Islet precursor cell (in vitro differentiated cells): ENCODE measurements at regions not wholly inside any gene's neighbourhood (a gene's known extent, or its start where the extent isn't known, plus 50 kb on each side); places are given as distances from the start of the nearest gene placed in this dataset.
A peak's percentile ranks its signal among the peaks of the same experiment; 100 is the strongest.
"Not testable (repeated sequence)": the region's sequence is repeated elsewhere in the genome, so short reads cannot be mapped to it uniquely, and the experiment has no call there.

Experiments used
- DNase-seq: peaks from one replicate; pipeline ENCODE4 v3.0.0-alpha.2; 2018

DNA sequence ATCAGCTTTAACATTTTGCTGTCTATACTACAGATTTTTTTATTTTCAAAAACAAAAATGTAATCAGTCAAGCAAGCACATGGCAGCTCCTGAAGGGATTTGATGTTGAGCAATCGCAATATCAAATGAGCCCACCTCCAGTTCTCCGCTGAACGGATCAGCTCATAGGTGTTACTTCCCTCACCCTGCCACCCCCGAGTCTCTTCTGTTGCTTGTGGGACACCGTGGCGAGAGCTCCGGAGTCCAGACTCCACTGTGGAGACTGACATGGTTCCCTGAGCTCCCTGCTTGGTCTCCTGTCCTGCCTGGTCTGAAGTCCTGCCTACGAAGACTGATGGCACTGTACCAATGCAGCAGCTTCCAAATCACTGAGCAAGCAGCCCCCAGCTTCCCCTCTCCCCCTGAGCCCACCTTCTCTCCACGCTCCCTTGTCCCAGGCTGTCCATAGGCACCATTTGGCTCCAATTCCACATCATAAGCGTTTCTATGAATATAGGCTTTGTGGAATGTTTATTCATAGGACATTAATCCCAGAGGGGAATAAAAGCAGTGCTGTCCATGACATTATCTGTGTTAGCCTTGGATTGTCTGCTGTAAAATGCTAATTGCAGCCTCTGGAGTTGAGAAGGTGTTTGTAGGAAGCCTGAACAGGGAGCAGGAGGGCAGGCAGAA is 162.2 kb downstream of the LY86 start:
- DNase-seq, result no peak

DNA sequence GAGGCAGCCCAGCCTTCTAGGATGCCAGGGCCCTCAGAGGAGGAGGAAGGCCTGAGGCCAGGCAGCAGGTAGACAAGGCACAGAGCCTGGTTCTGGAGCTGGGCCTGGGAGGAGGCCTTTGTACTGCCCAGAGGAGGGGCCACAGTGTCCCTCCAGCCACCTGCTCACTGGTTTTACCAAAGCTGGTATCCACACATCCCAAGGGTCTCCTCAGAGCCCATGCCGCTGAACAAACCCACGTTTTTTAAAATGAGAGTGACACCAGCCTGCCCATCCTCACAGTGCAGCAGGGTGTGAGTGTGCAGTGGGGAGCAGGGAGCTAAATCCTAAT is 162.7 kb downstream of the LY86 start:
- DNase-seq, result no peak

DNA sequence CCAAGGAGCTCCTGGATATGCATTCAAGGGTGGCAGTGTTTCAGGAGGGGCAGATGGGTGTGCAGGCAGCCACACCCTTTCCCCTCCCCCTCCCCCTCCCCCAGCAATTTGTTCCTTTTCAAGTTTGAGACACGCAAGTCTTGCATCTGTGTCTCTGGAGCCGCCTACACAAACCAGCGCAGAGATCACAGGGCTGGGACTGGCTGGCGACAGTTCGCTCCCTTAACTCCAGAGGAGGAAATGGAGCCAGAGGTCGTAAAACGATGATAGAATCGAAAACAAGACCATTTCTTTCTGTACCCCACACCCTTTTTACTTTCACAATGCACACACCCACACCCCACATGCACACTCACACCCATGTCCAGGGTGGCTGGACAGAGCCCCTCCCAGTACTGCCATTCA is 163.1 kb downstream of the LY86 start:
- no peak for DNase-seq

DNA sequence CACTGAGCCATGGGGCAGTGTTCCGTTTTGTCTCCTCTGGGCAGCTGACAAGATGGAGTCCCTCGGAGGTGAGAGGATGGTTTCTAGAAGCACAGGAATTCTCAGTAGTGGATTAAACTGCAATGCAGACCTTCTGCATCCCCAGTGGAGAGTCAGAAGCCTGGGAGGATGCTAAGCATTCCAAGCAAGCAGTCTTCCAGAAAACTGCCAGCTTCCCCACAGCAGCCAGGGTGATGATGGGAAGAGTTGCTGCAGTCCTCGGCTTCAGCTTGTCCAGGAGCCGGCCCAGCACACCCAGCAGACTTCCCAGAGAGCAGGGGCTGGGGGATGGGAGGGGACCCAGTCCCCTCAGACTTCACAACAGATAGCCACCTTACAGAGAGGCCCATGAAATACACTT is 163.6 kb downstream of the LY86 start:
- DNase-seq, result peak; percentile 80

DNA sequence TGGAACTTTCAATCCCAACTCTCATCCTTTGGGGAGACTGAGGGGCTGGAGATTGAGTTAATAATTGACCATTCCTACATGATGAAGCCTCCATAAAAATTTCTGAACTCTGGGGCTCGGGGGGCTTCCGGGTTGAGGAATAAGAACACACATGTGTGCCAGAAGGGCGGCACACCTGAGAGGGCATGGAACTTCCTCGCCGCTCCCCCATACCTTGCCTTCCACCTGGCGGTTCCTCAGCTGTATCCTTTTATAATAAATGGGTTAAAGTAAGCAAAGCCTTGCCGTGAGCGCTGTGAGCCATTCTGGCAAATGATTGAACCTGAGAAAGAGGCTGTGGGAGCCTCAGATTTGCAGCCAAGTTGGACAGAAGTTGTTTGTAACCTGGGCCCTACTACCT is 164.8 kb downstream of the LY86 start:
- no peak for DNase-seq

DNA sequence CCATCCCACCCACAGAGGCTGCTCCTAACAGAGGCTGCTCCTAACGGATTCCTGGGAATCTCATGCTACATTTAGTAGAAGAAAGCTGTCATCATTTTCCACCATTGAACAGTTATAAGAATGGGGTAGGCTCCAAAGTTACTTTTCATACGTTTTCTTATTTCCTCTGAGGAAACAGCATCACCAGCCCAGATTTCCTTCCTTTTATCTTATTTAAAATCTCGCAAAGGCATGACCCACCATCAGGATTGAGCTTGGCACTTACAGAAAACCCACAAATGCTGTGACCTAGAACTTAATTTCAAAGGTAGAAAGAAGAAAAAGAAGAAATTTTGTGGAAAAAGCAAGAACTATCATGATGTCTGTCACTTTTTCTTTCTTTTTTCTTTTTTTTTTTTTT is 168.0 kb downstream of the LY86 start:
- DNase-seq, result no peak

DNA sequence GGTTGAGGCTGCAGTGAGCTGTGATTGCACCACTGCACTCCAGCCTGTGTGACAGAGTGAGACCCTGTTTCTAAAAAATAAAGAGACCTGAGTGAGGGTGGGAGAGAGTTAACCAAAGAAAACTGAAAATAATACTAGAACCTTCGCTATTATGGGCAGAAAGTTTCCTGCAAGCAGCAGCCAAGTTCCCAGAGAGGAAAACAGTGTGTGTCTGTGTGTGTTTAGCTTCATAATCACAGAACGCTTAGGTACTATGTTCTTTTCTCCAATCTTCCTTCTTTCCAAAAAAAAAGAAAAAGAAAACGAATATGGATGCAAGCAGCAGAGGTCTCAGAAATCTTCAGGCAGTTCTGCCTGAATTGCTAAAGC is 170.0 kb downstream of the LY86 start:
- no peak for DNase-seq

DNA sequence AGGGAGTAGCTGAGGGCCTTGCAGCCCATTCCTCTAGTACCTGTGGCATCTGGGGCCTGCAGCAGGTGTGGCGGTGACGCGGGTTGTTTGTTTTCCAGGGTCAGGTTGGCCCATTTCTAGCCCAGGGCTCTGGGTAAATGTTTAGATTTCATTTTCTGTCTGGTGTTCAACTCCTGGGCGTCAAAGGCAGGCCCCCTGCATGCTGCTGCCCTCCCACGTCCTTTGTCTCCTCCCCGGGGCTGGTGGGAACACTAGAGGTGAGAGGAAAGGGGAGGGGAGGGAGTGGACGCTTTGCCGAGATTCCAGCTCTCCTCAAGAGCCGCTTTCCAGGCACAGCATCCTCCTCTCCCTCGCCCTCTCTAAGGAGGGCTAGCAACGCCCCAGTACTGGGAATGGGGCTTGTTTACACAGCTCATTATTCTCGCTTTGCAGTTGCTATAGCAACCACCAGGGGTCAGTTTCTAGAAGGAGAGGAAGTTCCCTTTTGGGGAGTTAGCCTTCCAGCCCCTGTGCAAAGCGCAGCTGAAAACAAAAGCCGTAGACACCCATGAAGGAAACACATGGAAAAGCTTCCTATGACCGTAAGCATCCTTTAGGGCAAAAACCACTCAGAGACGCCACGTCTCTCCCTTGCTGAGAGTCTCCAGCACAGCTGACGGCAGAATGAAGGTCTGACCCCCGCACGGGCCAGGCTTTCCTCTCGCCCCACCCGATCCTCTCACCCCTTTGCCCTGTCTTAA is 170.6 kb downstream of the LY86 start:
- peak; percentile 78 for DNase-seq

DNA sequence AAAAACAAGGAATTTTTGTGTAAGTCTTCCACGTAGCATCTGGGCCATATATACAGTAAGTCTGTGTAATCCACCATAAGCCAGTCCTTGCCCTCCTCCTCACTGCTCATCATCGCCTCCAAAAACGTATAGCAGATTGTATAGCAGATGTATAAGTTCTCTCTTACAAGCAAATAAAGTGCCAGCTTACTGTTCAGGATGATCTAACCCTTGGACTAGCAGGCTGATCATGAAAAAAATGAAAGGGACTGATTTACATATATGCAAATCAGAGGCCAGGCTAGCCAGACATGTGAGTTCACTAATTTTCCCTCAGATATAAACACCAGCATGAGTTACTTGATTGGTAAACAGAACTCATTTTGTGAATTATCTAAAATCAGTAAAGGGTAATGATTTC is 171.5 kb downstream of the LY86 start:
- DNase-seq, result no peak

DNA sequence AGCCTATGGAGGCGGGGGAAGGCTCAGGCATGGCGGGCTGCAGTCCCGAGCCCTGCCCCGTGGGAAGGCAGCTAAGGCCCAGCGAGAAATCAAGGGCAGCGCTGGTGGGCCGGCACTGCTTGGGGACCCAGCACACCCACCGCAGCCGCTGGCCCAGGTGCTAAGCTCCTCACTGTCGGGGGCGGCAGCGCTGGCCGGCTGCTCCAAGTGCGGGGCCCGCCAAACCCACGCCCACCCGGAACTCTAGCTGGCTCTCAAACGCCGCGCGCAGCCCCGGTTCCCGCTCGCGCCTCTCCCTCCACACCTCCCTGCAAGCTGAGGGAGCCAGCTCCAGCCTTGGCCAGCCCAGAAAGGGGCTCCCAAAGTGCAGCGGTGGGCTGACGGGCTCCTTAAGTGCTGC is 174.0 kb downstream of the LY86 start:
- not testable (repeated sequence) for DNase-seq

DNA sequence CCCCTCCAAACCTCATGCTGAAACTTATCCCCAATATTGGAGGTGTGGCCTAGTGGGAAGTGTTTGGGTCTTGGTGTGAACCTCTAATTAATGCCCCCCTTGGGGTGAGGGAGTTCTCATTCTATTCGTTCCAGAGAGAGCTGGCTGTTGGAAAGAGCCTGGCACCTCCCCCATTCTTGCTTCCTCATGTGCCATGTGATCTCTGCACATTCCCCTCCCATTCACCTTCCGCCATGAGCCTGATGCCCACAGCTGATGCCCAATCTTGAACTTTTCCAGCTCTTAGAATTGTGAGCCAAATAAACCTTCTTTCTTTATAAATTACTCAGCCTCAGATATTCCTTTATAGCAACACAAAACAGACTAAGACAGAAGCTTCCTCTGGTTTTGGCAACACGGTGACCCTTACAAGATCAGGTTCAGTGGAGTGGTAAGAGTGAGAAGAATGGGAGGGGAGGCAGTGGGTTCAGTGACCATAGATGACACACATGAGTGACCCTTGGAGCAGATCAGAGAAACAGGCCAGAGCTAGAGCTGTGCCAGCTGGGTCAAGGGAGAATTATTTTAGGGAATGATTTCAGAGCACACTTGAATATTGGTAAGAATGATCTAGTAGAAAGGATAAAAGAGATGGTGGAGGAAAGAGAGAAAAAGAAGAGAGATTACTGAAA is 176.4 kb downstream of the LY86 start:
- no peak for DNase-seq

DNA sequence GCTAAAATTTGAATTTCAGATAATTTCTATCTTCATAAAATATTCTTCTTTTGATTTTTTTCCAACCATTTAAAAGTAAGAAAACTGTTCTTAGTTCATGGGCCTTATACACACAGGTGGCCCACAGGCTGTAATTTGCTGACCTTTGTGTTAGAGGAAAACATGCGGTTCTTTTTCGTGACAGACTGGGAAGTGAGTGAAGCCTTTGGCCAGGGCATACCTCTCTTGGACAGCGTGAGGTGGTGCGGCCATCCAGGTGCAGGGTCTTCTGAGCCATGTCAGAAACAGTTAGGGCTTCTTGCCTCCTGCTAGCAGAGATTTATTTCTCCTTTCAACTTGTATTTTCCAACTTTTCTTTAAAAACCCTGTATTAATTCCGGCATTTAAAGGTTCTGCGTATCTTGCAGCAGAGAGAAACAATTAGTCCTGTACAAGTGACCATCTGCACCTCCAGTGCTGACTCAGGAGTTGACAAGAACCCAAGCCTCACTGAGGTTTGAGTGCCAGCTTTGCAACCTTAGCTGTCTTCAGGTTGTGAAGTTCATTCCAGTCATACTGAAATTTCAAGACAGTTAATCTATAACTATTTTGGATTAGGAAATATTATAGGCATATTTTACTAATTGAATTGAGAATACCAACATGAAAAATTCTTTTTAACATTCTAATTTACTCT is 177.8 kb downstream of the LY86 start:
- DNase-seq, result no peak

DNA sequence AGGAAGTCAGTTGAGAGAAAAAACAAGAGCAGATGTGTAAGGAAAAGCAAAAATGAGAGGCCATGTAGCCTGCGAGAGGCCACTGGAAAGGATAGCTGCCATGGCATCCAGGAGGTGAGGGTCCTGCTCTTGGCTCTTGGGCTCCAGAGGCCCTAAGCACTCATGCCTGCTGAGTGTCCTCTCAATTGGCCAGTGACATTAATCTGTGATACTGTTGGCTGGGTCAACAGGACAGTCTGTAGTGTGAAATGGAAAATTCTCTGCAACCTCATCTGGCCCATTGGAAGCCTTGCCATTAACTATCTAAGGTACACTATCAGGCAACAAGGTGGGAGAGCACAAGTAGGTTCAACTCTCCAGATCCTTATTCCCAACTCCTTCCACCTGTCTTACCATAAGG is 180.9 kb downstream of the LY86 start:
- no peak for DNase-seq

DNA sequence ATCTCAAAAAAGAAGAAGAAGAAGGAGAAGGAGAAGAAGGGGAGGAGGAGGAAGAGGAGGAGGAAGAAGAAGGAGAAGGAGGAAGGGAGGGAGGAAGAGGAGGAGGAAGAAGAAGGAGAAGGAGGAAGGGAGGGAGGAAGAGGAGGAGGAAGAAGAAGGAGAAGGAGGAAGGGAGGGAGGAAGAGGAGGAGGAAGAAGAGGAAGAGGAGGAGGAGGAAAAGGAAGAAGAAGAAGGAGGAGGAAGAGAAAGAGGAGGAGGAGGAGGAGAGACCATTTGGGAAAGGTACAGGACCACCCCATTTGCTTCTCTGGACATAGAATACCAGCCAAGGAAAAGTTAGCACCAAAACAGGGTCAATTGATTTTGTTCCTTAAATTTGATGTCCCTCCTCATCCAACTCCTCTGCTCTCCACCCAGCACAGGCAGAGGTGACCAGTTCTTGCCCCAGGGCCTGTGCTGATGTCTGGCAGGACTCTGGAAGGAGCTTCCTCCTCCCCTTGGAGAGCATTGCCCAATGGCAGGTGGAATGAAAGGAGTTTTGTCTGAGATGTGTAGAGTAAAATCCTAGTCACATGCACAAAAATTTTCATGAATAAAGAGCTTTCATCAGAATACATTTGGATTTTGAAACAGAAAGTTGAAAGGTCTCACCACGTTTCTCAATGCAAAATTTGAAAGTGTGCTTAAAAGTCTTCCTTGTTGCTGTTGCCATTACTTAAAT is 182.9 kb downstream of the LY86 start:
- peak; percentile 77 for DNase-seq

DNA sequence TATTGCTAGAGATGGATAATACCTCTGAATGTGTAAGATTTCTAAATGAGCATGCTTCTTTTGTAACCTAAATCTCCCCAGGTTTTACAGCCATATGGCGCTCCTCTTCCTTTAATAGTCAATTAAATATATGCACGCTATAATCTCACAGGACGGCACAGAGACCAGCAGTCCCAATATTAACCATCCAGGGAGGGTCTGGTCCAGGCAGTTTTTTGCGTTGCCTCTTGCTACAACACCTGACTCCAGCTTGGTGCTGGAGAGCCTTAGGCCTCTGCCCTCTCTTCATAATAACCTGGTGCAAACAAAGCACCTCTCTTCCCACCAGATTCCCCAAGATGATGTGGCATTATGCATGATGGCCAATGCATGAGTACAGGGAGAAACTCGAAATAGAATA is 183.4 kb downstream of the LY86 start:
- DNase-seq, result no peak

DNA sequence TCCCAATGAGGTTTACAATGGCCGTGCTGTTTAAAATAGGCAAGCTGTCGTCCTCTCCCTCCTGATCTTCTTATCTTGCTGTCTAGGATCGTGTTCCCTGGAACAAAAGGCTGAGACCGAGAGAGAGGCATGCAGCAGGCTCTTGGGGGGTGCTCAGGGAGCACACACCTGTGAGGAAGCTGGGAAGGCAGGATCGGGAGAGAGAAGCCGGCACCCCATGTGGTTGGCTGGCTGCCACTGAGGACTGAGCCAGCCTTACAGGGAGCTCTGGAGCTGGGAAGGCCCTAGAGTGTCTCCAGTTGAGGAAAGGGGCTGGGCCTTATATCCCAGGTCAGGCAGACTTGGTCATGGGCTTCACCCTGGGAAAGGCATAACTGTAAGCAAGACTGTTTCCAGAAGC is 184.2 kb downstream of the LY86 start:
- no peak for DNase-seq

DNA sequence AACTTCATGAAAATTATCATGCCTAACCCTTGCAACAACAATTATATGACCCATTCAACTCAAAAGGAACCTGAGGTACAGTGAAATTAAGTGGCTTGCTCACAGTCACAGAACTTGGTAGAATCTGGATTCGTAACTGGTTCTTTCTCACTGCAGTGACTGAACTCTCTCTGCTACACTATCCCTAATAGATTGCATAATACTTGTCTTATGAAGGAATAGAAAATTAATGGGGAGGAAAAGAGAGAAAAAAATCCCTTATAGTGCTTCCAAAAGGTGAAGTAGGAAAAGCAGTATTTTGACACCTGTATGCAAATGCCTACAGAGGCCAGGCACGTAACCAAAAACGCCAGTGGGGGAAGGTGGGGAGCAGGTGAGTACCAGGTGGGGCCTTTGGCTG is 186.6 kb downstream of the LY86 start:
- DNase-seq, result no peak

DNA sequence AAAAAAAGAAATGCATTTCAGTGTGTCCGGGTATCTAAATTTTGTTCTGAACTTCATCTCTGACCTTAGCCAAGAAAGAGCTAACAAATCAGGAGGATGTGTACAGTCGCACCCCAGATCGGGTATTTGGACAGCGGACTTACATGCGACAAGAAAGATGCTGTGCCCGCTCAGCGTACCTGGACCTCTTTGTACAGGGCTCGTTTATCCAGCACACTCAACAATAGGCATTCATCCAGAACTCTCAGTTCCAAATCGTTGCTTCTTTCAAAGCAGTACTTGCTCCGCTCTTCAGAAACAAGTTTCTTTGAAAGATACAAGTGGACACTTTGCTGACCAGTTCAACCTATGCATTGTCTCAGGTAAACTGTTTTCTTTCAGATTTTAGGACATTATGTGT is 191.7 kb downstream of the LY86 start:
- no peak for DNase-seq

DNA sequence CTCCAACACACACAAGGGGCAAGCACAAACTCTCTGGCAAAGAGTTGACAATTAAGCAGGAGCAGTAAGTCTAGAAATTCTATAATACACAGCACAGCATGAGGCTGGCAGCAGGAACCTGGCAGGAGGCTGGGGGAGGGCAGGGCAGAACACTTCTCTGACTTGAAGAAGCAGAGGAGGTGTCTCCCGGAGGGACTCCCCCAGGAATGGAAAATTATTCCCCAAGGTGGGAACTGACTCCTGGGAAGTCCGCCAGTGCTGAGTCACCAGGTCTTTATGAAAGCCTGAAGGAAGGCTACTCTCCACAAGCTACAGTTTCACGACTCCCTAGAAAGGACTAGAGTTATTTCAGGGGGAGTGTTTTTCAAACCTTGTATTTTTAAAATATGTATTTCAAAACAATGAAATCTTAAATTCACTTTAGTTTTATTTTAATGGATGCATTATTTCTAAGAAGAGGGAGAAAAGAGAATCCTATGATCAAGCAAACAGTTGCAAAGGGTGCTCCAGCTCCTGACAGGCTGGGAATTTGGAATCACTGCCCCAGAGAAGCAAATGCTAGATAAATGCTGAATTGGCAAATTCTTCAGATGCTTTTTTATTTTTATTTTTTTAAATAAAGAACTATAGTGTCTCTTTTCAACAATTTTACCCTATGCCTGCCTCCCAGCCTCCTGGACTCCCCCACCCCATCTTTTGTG is 192.8 kb downstream of the LY86 start:
- peak; percentile 75 for DNase-seq

DNA sequence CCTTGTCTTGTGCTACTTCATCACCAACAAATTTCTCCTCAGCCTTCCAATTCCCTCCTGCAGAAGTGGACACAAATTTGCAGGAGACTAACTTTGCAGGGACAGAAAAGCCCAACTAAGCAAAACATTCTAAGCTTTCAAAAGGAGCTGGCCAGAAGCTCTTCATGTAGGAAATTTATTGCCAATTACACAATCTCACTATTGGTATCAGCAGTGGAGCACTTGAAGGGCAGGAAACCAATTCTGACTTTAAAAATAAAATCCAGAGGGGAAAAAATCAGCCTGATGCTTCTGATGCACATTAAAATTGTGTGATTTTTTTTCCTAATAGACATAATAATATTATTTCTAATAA is 193.3 kb downstream of the LY86 start:
- no peak for DNase-seq

DNA sequence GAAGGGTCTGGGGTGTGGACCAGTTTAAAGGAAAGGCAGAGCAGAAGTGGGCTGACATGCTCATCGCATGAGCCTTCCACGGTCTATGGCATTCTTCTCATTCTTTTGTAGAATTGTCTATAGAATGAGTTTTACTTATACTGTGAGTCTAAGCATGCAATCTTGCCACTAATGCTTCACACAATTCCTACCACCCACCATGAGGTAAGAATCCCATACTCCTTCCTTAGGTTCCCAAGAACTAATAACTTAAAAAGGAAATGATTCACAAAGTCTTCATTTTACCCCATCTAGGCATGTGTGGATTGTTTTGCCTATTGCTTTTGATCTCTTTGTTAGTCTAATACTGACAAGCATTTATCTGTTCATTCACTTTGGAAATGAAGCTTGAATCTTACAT is 195.2 kb downstream of the LY86 start:
- no peak for DNase-seq

DNA sequence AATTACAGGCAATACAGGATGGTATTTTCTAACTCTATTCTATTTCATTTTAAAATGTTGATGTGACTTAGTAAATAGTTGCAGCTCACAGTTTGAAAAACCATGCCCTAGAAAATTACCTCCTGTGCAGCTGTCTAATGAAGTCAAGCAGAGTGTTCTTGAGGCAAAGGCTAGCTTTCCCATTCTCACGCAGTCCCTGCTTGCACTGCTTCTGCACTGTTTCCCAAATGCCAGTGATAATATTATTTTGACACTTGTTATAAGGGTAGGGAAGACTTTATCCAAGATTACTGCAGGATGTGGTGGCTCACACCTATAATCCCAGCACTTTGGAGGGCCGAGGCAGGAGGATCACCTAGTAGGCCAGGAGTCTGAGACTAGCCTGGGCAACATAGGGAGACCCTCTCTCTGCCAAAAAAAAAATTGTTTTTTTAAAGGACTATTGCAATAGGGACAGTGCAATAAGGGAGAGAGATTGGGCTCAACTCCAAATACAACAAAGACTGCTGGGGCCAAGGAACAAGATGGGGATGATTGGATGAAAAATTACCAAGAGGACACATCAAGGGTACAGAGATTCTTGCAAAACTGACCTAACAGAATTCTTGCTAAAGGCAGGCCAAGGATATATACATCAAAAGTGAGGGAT is 196.1 kb downstream of the LY86 start:
- DNase-seq, result no peak
